Loucy (cell line): ENCODE measurements at regions not wholly inside any gene's neighbourhood (a gene's known extent, or its start where the extent isn't known, plus 50 kb on each side); places are given as distances from the start of the nearest gene placed in this dataset.

Experiments
- H2AFZ ChIP-seq: fragments of 200-600 bp; sonication (generic); 2 replicates; pipeline ENCODE4 v1.6.0; 2016; ENCODE audit warnings: antibody characterized with exemption, mild to moderate bottlenecking, low read length, moderate library complexity
- H3F3A ChIP-seq: fragments of 200-600 bp; 2 replicates; pipeline ENCODE4 v1.6.0; 2016; ENCODE audit warnings: antibody characterized with exemption, low read depth, mild to moderate bottlenecking
- H3K27me3 ChIP-seq: fragments of 200-600 bp; sonication (generic); 2 replicates; pipeline ENCODE4 v1.6.1; 2014; ENCODE audit warnings: low read length, mild to moderate bottlenecking; ENCODE audit not compliant: insufficient read depth, poor library complexity, severe bottlenecking
- H3K36me3 ChIP-seq: fragments of 200-600 bp; sonication (generic); 2 replicates; pipeline ENCODE4 v1.6.1; 2016; ENCODE audit warnings: low read length; ENCODE audit not compliant: insufficient read depth
- H3K4me1 ChIP-seq: fragments of 200-600 bp; sonication (generic); 2 replicates; pipeline ENCODE4 v1.5.1; 2014; ENCODE audit warnings: low read length, mild to moderate bottlenecking; ENCODE audit not compliant: insufficient read depth, poor library complexity, severe bottlenecking
- H3K4me2 ChIP-seq: fragments of 200-600 bp; sonication (generic); 2 replicates; pipeline ENCODE4 v1.6.0; 2014; ENCODE audit warnings: antibody characterized with exemption, low read length, low read depth, mild to moderate bottlenecking; ENCODE audit not compliant: poor library complexity, severe bottlenecking
- H3K4me3 ChIP-seq: fragments of 200-600 bp; sonication (generic); 2 replicates; pipeline ENCODE4 v1.5.1; 2014; ENCODE audit warnings: low read length, mild to moderate bottlenecking, mixed read lengths; ENCODE audit not compliant: poor library complexity, severe bottlenecking
- H3K79me2 ChIP-seq: fragments of 200-600 bp; sonication (generic); 2 replicates; pipeline ENCODE4 v1.6.1; 2014; ENCODE audit warnings: low read length; ENCODE audit not compliant: insufficient read depth
- H3K9ac ChIP-seq: fragments of 200-600 bp; sonication (generic); 2 replicates; pipeline ENCODE4 v1.6.0; 2014; ENCODE audit warnings: mild to moderate bottlenecking, low read depth, low read length, moderate library complexity; ENCODE audit not compliant: poor library complexity, severe bottlenecking
- H3K9me2 ChIP-seq: fragments of 200-600 bp; sonication (generic); replicated peaks from 2 replicates; pipeline ENCODE4 v1.6.1; 2016; ENCODE audit warnings: low read depth, low read length, mixed read lengths
- H3K9me3 ChIP-seq: fragments of 200-600 bp; sonication (generic); 2 replicates; pipeline ENCODE4 v1.6.1; 2014; ENCODE audit warnings: mild to moderate bottlenecking, antibody characterized with exemption, low read length, low read depth; ENCODE audit not compliant: insufficient read depth
- H4K20me1 ChIP-seq: fragments of 200-600 bp; sonication (generic); 2 replicates; pipeline ENCODE4 v1.6.0; 2014; ENCODE audit warnings: antibody characterized with exemption, low read length, mild to moderate bottlenecking; ENCODE audit not compliant: insufficient read depth, poor library complexity, severe bottlenecking
- CTCF ChIP-seq: fragments of 200-600 bp; sonication (generic); conservative IDR thresholded peaks from 2 replicates; pipeline ENCODE4 v1.5.1; 2014; ENCODE audit warnings: mild to moderate bottlenecking, antibody characterized with exemption, low read length
- EZH2phosphoT487 ChIP-seq: fragments of 200-600 bp; IDR thresholded peaks from 2 replicates; pipeline ENCODE4 v1.6.1; 2018; ENCODE audit warnings: antibody characterized with exemption, mild to moderate bottlenecking, moderate library complexity, borderline replicate concordance

GRCh38 chr14:28926122-28926521 is 159.5 kb downstream of the FOXG1 start:
- no peaks in the 10 kb centered on the region for H3K36me3 ChIP-seq
- H3K4me3 ChIP-seq: no peak overlapping the region

GRCh38 chr14:28931999-28932398 is 165.4 kb downstream of the FOXG1 start:
- Histone ChIP-seq H3K9me2 (no peaks in the 10 kb centered on the region), H2AFZ (no peak overlapping the region), H3K4me2 (no peak overlapping the region), H3K4me3 (no peak overlapping the region), H3F3A (no peaks in the 10 kb centered on the region), H4K20me1 (no peaks in the 10 kb centered on the region), H3K4me1 (no peaks in the 10 kb centered on the region), H3K36me3 (no peaks in the 10 kb centered on the region), H3K9me3 (no peaks in the 10 kb centered on the region), H3K9ac (no peak overlapping the region), H3K27me3 (no peaks in the 10 kb centered on the region), H3K79me2 (no peaks in the 10 kb centered on the region)
- no peak for TF ChIP-seq CTCF
- no peak for TF ChIP-seq EZH2phosphoT487

More at GRCh38 chr14:28926122-28926521, 159.5 kb downstream of the FOXG1 start:
- H3K9me3 ChIP-seq: no peaks in the 10 kb centered on the region
- H3K4me2 ChIP-seq: no peak overlapping the region
- TF ChIP-seq EZH2phosphoT487 (no peak), CTCF (no peak)
- no peaks in the 10 kb centered on the region for H4K20me1 ChIP-seq
- no peaks in the 10 kb centered on the region for H3K27me3 ChIP-seq
- no peak overlapping the region for H2AFZ ChIP-seq
- no peaks in the 10 kb centered on the region for H3F3A ChIP-seq
- no peaks in the 10 kb centered on the region for H3K9me2 ChIP-seq
- H3K79me2 ChIP-seq: no peaks in the 10 kb centered on the region
- H3K4me1 ChIP-seq: no peaks in the 10 kb centered on the region
- H3K9ac ChIP-seq: no peak overlapping the region

GRCh38 chr14:28936601-28937000 is 170.0 kb downstream of the FOXG1 start:
- no peak overlapping the region for H3K4me3 ChIP-seq
- no peaks in the 10 kb centered on the region for H3K9me3 ChIP-seq
- H3K9ac ChIP-seq: no peak overlapping the region
- no peaks in the 10 kb centered on the region for H3K9me2 ChIP-seq
- H3F3A ChIP-seq: no peaks in the 10 kb centered on the region
- H3K36me3 ChIP-seq: no peaks in the 10 kb centered on the region
- H4K20me1 ChIP-seq: no peaks in the 10 kb centered on the region
- TF ChIP-seq EZH2phosphoT487: no peak
- no peak for TF ChIP-seq CTCF
- no peaks in the 10 kb centered on the region for H3K4me1 ChIP-seq
- no peaks in the 10 kb centered on the region for H3K27me3 ChIP-seq
- no peaks in the 10 kb centered on the region for H3K79me2 ChIP-seq
- no peak overlapping the region for H2AFZ ChIP-seq
- H3K4me2 ChIP-seq: no peak overlapping the region
